A204.1 (cell line): ENCODE measurements at regions not wholly inside any gene's neighbourhood (a gene's known extent, or its start where the extent isn't known, plus 50 kb on each side); places are given as distances from the start of the nearest gene placed in this dataset.

ENCODE experiments used
- FAIRE-seq: peaks from 2 replicates; lab custom pipeline; 2012; peaks lifted over from hg19 to GRCh38; lab: Jason Lieb, UNC

DNA sequence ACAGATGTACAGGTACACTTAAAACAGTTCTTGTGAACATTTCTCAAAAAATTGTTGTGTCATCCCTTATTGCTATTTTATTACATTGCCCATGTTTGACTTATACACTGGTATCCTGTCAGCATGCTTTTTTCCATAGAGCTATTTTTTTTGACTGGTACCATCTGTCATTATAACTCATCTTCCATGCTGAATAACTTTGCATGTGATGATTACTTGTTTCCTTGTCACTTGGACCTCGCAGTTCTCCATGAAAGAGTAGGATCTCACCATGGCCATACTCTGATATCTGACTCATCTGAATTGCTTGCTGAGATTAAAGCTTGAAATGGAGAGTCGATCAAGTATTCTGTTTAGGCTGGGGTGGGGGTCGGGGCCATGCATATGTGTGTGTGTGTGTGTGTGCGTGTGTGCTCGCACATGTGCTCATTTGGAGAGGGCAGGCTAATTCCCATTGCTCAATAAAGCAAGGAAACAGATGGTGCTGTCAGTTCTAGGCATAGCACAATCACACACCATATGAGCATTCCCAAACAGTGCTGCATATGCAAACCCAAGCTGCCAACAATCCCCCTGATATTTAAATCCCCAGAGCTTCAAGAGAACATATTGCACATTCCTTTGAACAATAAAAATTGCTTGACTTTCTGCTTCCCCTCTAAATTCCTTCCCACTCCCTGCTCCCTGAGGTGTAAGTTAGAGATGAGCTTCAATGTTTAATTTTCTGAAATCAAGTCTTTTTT, 62.9 kb downstream of the NHLRC3 start:
- no peak for FAIRE-seq

DNA sequence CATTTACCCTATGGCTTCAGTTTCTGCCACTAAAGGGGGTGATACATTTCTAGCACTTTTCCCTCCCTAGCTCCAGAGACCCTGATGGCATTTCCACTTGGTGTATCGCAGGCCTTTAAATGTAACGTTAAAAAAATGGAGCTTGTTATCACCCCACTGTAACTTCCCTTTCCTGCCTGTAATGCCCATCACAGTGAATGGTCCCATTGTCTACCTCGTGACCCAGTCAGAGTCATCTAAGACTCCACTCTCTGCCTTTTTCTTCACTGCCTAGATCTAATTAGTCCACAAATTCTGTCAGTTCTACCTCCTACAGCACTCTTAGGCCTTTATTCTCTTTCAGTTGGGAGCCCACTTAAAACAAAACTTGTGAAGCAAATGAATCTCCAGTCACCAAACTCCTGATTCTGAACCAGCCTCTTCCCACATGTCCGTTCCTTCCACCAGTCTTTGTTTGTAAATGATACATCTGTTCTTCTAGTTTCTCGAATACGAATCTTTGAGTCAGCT, 64.8 kb downstream of the NHLRC3 start:
- no peak for FAIRE-seq

GRCh38 chr13:39105110-39105509, 66.9 kb downstream of the NHLRC3 start:
- FAIRE-seq: no peak

DNA sequence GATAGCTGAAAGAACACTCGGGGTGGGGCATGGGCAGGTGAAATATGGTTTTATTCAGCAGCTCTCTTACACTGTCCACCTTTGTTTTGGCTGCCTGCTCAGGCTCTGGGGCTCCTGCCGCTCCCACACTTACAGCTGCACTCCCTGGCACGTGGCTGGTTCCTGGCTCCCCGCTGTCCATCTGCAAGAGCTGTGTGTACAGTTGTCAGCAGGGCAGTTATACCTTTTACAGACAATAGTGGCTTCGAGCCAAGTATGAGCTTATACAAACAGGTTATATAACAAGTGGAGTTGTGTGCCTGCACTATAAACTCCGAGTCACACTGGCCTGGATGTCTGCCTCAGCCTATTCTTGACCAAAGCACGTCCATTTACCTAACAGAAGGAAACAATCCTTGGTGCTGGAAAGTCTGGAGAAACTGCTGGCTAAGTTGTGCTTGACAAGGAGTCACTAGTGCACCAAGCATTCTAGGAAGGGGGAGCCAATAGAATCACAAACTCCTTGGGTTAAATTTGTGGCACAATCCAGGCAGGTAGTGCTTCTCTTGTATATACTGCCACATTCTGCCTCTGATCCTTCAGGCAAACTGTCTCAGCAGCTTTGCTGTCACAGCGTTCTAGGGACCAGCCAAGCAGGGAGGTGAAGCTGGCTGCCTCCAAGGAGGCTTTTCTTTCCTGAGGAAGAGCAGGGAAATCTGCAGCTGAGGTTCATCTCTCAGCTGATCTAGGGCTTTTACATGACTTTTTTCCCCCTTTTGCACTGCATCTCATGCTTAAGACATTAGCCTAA, 68.2 kb downstream of the NHLRC3 start:
- no peak for FAIRE-seq

DNA sequence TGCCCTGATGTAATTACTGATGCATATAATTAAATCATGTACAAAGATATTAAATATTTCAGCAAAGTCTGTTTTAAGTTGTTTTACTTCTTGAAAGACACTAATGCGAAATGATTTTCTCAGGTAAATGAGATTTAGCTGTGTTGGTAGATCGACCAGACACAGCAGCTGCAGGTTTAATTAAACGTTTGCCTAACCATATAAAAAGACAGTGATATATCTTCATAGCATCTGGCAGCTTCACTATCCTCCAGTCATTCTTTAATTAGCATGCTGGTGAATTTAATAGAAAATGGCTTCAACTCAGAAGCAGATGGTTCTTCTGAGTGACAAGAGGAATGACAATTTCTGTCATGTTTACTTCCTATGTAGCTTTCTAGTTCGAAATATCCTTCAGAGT, 69.3 kb downstream of the NHLRC3 start:
- no peak for FAIRE-seq

GRCh38 chr13:39108783-39109182, 70.5 kb downstream of the NHLRC3 start:
- FAIRE-seq: no peak

GRCh38 chr13:39110518-39111097, 72.4 kb downstream of the NHLRC3 start:
- FAIRE-seq: no peak

- no peak for FAIRE-seq
These were observed 72.9 kb downstream of the NHLRC3 start for GRCh38 chr13:39111145-39111544.

GRCh38 chr13:39119422-39119821, 81.2 kb downstream of the NHLRC3 start:
- FAIRE-seq: no peak

GRCh38 chr13:39123578-39123977, 85.3 kb downstream of the NHLRC3 start:
- FAIRE-seq: no peak

DNA sequence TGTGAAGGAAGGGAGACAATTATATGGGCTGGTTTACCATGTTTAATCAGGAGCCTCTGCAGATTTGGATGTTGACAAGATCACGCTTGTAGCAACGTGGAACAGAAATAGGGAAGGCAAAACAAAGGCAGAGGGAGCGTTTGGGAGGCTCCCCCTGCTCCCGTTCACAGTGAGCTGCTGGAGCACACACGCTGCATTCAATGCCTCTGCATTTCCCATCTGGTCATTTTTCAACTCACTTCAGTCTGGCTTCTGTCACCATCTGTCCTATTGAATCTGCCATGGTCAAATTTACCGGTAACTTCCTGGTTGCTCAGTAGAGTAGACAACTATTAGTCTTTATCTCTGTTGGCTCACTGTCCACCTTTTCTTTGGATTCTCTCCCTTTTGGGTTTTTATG, 91.0 kb downstream of the NHLRC3 start:
- FAIRE-seq: no peak

DNA sequence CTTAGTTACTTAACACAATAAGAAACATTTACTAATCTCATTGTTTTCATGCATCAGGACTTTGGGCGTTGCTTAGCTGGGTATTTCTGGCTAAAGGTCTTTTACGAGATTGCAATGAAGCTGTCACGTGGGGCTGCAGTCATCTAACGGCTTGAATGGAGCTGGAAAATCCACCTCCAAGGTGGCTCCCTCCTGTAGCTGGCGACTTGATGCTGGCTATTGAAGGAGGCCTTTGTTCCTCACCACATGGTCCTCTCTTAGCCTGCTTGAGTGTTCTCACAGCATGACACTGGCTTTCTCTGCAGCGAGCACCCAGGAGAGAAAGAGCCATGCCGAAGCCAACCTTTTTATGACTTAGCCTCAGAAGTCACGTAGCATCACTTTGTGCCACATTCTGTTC, 92.0 kb downstream of the NHLRC3 start:
- FAIRE-seq: no peak

- FAIRE-seq: no peak
These were observed 94.3 kb downstream of the NHLRC3 start for GRCh38 chr13:39132286-39133230.

- FAIRE-seq: no peak
These were observed 95.5 kb downstream of the NHLRC3 start for GRCh38 chr13:39133781-39134180.

GRCh38 chr13:39134574-39134973, 96.3 kb downstream of the NHLRC3 start:
- no peak for FAIRE-seq

DNA sequence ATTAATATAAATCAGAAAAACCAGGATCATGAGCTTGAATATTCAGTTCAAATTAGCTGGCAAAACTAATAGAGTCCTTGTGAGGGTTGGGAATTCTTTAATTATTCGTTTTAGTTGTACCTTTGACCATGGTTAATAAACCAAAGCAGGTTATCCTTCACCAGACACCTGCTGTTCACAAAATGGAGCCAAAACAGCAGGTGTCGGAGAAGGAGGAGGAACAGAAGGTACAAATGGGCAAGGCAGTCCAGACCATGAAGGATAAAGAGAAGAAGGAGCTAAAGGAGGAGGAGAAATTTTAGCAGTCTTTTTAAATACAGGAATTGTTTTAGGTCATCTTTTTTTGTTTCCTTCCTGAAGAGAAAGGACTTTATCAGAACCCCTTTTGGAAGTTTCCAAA, 106.1 kb downstream of the NHLRC3 start:
- no peak for FAIRE-seq

GRCh38 chr13:39144941-39145533, 106.8 kb downstream of the NHLRC3 start:
- no peak for FAIRE-seq

DNA sequence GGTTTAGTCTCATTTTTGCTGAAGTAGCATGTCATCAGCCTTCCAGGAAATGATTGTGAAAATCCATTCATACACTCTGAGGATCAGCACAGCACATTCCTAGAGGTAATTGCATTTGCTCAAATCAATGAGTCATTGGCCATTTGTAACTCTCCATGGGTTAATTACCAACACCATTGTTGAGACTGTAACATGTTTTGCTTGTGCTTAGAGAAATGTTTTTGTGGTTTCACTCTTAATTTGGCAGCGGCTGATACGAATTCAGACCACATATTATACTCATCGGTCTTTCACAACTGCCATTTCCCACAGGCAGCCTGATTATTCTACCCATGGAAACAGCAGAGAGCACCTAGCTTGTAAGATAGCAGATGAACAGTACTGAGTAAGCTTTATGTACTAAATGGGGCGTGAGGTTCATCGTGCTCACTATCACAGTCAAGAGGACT, 110.3 kb downstream of the NHLRC3 start:
- no peak for FAIRE-seq

GRCh38 chr13:39149896-39150295, 111.6 kb downstream of the NHLRC3 start:
- FAIRE-seq: no peak

- no peak for FAIRE-seq
These were observed 115.8 kb downstream of the NHLRC3 start for GRCh38 chr13:39154041-39154440.

- FAIRE-seq: no peak
These were observed 121.1 kb downstream of the NHLRC3 start for GRCh38 chr13:39159393-39159792.
